ENCODE measurements at regions not wholly inside any gene's neighbourhood (a gene's known extent, or its start where the extent isn't known, plus 50 kb on each side); places are given as distances from the start of the nearest gene placed in this dataset.

- TF ChIP-seq TARDBP (IDR thresholded peaks at IDR 0.05) (no peak), FOXK2 (IDR thresholded peaks at IDR 0.05) (no peak), BHLHE40 (IDR thresholded peaks at IDR 0.05; ENCODE audit: borderline replicate concordance) (no peak), LEF1 (IDR thresholded peaks at IDR 0.05; ENCODE audit: borderline replicate concordance) (no peak), FOXM1 (IDR thresholded peaks at IDR 0.05; ENCODE audit: borderline replicate concordance) (no peak), SP1 (IDR thresholded peaks at IDR 0.05) (no peak), HDGF (IDR thresholded peaks at IDR 0.05; ENCODE audit: borderline replicate concordance) (no peak), NFRKB (IDR thresholded peaks at IDR 0.05) (no peak), ARNT (IDR thresholded peaks at IDR 0.05) (no peak), ELF4 (IDR thresholded peaks at IDR 0.05) (no peak), PKNOX1 (IDR thresholded peaks at IDR 0.05) (no peak)
Observed at GRCh38 chr1:221991221-221991620, 249.3 kb upstream of the DUSP10 start.
